ENCODE measurements at regions not wholly inside any gene's neighbourhood (a gene's known extent, or its start where the extent isn't known, plus 50 kb on each side); places are given as distances from the start of the nearest gene placed in this dataset.
"Not testable (repeated sequence)": the region's sequence is repeated elsewhere in the genome, so short reads cannot be mapped to it uniquely, and the experiment has no call there.

DNA sequence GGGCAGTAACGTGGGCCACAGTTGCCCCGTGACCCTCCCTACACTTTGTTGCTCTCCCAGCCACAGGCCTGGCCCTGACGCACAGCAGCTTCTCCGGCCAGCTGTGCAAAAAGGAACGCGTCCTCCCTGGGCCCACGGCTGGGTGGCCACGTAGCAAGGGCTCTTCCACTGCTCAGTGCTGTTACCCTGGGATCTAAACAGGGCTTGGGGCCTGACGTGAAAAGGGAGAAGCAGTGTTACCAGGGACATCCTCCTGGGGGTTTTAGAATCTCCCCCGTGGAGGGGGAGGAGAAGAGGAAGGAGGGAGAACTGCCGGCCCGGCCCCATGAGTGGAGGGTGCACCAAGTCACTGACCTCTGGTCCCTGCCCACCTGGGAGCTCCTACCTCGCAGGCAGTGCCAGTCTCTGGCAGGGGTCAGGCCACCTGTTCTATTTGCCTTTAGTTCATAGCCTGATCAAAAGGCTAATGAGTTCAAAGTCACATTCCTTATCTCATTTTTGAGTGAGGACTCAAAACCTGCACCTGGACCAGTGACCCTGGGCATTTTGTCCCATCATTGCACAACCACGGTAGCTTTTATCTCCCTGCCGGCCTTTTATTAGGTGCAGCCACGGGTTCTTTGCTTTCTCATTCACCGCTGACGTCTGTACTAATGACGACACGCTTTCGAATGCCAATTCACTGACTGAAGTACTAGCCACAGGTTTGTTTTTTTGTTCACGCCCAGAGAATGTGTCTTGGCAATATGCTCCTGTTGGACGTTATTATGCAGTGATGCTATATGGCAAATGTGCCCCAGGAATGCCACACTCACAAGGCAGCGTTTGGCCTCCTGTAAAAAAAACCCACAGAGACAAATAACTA, 4424.6 kb upstream of the TPTE start:
- not testable (repeated sequence) for DNase-seq

DNA sequence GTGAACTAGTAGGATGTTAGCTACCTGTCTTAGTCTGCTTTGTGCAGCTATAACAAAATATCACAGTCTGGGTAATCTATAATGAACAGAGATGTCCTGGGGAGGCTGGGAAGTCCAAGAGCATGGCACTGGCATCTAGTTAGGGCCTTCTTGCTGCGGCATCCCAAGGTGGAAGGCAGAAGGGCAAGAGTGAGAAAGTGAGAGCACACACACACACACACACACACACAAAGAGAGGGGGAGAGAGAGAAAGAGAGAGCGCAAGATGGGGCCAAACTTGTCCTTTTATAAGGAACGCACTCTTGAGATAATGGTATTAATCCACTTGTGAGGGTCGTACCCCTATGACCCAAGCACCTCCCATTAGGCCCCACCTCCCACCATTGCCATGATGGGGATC, 4423.6 kb upstream of the TPTE start:
- not testable (repeated sequence) for DNase-seq

DNA sequence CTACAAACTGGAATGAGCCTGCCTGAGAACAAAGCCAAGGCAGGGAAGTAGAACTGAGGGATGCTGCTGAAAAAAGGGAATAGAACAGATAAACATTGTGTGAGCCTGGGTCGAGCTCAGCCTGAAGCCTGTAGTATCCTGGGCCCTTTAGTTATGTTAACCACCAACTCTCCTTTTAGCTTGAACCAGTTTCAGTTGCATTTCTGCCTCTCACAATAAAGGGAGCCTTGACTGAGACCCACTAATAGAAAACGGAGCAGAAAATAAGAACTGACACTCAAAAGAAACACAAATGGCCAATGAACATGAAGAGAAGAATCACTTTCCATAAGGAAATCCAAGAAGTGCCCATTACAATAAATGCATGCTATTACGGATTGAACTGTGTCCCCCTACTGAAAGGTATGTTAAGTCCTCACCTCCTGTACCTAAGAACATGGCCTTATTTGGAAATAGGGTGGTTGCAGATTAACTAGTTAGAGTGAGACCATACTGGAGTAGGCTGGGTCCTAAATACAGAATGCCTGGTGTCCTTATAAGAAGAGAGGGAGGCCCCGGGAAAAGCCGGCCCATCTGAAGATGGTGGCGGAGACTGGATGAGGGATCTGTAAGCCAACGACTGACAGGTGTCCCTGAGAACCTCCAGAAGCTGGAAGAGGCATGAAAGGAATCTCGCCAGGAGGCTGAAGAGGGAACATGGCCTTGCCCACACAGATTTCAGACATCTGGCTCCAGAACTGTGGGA, 4423.0 kb upstream of the TPTE start:
- not testable (repeated sequence) for DNase-seq

DNA sequence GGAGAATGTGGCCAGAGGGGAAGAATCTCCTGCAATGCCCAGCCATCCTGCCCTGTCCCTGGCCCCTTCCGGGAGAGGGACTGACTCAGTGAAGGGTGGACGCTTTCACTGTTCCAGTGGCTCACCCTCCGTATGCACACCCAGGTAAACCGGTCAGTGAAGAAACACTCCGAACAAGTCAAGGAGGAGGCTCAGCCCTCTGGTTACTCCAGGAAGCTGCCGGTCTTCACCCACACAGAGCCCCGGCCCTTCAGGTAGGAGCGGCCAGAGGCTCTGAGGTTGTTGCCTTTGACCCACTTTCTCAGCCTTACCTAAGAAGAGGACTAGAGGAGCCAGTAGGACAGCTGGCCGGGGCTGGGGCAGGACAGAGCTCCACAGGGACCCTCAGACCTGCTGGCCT, 4419.8 kb upstream of the TPTE start:
- DNase-seq, result not testable (repeated sequence)

DNA sequence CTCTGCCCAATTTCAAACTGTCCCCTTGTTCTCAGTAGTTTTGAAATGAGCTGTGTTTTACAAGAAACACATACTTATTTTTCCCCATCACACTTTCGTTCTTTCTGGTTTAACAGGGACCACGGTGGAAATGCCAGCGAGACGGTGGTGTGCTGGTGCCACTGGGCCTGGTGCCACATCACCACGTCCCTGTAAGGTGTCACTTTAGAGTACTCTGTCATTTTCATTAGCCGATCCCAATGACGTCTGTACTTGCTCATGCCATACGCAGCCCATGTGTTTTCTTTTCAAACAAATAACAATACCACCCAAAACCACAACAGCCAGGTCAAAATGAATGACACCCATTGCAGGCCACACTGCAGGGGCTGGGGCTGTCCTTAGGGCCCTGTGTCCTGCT, 4416.8 kb upstream of the TPTE start:
- not testable (repeated sequence) for DNase-seq

DNA sequence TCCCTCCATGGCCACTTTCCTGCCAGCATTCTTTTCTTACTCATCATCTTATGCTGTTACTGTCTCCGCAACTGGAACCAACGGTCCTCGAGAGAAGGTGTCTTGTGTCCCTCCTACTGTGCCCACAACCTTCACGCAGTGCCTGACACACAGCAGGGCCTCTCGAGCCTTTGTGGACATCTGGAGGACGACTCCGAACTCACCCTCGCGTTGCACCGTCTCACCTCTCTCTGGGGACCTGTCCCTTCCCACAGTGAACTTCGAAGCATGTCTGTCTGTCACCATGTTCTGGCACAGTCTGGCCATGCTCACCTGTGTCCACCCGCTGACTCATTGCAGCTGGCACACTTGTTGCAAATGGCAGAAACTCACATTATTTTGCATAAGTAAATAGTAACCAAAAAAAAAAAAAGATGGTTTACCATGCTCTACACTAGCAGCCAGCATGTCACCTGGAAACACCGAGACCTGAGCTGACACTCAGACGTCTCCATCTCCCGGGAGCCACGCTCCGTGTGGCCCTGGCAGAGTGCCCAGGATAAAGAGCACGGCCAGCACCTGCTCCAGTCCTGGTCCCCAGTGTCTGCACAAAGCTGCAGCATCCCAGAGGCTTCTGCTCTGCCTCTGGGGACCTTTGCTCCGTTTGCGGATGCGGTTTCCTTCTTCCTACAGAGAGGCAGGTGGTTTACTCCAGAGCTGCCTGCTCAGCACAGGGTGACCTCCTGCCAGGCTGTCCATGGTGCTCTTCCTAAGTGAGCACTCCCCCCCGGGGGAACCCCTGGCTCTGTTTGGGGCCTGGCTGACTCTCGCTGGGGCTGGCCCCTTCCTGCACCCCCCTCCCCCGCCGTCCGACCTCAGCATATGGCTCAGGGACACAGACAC, 4414.5 kb upstream of the TPTE start:
- not testable (repeated sequence) for DNase-seq

DNA sequence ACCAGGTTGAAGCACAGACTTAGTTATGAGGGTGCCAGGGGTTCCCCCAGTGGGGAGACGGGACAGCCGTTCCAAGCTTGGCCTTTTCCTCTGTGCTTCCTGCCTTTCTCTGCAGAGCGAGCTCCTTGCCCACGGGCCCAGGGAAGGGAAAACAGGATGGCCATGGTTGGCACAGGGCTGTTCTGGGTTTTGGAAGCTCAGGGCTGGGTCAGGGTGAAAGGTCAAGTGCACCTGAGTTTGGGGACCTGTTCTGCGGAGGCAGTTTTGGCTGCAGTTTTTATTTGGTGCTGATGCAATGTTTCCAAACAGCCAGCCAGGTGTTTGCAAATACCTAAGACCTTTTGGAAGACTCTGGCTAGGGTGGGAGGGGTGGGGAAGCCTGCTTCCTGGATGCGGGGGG, 4412.5 kb upstream of the TPTE start:
- DNase-seq, result not testable (repeated sequence)

DNA sequence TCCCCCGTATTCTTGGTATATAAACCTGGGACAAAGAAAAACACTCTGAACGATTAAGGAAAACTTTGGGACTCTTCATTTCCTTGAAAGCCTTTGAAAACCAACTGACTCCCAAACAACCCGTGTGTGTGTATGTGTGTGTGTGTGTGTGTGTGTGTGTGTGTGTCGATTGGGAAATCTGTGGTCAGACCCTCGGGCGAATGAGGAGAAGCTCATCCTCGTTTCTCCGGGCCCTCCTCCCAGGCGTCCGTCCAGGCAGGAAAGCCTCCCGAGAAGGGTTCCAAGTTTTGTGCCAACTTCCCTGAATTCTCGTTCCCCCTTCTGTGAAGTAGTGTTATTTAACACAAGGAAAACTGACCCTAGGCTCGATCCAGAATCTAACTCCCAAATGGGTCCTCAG, 4411.6 kb upstream of the TPTE start:
- peak; percentile 3 for DNase-seq

DNA sequence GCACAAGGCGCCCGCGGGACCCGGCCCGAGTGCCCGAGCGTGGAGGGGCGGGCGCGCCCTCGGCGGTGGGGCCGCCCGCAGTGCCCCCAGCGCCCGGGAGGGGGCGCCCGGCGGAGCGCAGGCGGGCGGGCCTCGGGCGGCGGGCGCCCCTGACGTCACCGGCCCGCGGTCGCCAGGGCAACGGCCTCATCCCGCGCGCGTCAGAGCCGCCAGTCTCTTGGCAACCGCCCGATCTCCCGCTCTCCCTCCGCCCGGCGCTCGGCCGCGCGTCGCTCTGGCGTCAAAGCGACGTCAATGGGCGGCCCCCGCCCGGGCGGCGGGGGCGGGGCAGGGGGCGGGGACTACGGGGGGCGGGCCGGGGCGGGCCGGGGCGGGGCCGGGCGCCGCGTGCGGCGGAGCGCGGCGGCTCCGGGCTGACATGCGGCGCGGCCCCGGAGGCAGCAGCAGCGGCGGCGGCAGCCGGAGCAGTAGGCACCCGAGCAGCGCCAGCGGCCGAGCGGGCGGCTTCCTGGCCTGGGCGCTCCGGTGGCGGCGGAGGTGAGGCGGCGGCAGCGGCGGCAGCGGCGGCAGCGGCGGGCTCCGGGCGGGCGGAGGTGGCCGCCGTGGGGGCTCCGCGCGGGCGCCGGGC, 4410.6 kb upstream of the TPTE start:
- DNase-seq, result not testable (repeated sequence)

DNA sequence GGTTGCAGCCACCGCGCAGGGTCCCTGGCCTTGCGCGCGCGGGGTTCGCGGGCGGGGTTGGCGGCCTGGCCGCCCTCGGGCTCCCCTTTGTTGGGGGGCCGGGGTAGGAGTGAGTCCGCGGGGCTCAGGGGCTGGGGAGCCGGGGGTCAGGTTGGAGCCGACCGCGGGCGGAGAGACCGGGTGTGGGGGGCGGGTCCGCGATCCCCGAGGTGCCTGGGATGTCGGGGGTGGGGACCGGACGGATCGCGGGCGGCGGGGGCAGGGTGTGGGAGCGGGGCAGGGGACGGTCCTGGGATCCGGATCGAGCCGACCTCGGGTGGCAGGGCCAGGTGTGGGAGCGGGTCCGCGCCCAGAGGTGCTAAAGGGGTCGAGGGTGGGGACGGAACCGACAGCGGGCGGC, 4410.0 kb upstream of the TPTE start:
- not testable (repeated sequence) for DNase-seq

DNA sequence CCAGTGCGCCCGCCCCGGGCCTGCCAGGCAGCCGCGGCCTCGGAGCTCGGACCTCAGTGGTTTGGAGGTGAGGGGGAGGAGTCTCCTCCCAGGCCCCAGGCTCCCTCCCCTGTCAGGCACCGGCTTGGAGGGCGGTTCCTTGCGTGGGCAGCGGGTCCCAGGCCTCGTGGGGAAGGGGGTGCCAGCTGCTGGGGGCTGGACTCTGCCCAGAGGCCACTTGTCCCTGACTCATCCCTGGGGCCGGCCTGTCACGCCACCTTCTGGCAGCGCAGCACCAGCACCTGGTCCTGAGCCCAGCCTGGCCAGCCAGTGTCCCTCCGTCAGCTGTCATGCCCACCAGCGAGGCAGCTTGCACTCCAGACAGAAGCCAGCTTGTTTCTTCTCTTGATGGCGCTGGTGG, 4403.0 kb upstream of the TPTE start:
- DNase-seq, result not testable (repeated sequence)

DNA sequence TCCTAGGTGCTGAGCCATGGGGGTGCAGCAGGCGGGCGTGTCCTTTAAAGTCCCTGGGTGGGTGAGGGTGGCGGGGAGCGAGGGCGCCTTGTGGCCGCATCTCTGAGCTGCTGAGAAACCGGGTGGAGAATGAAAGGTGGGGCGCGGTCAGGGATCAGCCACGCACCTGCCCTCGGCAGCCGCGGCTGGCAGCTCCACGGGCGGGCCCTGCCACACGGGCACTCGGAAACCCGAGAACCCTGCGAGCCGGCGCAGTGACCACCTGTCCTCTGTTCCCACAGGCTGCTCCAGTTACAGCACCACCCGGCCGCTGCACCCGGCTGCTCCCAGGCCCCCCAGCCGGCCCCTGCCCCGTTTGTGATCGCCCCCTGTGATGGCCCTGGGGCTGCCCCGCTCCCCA, 4400.5 kb upstream of the TPTE start:
- not testable (repeated sequence) for DNase-seq

DNA sequence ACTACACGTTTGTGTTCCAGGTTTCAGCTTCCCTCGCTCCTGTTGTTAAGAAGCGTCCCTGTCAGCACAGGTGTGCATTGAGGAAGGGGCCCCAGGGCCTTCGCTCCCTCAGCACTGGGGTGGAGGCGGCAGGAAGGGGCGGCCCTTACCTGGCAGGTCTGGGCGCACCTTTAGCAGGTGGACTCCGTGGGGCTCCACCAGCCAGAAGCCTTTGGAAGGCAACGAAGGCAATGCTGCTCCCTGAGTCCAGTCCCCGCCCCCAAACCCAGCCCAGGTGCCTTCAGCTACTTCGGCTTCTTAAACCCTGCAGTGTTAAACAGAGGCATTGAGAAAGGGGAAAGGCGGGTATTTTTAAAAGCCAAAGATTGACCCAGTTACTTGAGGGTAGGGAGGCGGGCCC, 4398.8 kb upstream of the TPTE start:
- not testable (repeated sequence) for DNase-seq

DNA sequence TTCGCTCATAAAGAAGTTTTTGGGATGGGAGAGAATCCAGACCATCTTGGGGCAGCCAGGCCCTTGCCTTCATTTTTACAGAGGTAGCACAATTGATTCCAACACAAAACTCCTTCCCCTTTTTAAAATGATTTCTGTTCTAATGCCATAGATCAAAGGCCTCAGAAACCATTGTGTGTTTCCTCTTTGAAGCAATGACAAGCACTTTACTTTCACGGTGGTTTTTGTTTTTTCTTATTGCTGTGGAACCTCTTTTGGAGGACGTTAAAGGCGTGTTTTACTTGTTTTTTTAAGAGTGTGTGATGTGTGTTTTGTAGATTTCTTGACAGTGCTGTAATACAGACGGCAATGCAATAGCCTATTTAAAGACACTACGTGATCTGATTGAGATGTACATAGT, 4398.2 kb upstream of the TPTE start:
- DNase-seq, result not testable (repeated sequence)

DNA sequence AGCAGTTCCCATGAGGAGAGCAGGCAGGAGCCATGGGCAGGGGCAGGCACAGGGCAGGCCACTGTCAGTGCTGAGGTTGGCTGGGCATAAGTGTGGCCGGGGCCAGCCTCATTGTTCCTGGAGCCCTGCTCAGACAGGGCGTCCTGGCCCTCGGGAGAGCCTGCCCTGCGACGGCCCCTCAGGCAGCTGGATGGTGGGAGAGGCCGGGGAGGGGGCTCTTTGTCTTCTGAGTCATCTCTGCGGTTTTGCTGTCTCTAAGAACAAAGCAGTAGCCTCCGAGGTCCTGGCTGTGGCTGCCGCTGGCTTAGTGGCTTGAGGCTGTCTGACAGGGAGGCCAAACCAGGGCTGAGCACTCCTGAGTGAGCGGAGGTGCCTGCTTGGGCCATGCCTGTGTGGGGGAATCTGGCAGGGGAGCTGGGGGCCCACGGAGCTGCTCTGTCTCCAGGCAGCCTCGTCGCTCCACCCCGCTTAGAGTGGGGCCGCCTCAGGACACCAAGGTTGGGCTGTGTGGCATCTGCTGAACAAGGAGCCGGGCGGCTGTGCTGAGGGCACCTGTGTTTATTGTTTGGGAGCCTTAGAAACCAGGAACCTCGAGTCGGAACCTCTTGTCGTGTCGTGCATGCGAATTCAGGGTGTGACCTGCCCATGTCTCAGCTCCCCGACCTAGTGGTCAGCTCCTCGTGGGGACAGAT, 4395.7 kb upstream of the TPTE start:
- peak; percentile 17 for DNase-seq

DNA sequence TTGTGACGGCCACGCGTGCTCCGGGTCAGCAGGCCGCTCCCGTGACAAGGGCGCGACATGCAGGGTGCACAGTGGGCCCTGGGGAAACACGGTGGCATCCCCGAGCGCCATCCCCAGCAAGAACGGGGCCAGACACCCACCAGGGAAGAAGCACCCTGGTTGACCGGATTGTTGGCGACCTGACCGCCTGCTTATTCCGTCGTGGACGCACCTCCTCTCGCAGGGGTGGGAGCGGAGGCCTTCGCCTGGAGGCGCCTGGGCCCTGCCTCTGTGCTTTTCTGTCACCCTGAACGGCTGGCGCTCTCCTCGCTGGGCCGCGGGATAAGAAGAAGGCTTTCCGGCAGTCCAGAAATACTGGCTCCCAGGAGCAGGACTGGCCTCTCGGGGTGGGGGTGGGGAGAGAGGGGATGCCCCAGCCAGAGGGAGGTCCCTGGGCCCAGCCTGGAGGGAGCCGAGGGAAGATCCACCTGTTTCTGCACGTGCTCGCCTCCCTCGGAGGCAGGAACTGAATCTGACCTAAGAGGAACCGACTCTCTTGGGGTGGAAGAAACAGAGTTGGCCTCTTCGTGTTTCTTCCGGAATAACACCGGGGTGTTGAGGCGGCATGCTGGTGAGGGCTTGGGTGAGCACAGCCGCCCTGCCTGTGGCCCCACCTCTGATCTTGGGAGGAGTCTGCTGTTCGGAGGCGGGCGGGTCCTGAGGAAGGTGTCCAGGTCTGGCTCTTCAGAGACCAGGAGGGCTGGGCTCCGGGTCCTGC, 4394.2 kb upstream of the TPTE start:
- not testable (repeated sequence) for DNase-seq

DNA sequence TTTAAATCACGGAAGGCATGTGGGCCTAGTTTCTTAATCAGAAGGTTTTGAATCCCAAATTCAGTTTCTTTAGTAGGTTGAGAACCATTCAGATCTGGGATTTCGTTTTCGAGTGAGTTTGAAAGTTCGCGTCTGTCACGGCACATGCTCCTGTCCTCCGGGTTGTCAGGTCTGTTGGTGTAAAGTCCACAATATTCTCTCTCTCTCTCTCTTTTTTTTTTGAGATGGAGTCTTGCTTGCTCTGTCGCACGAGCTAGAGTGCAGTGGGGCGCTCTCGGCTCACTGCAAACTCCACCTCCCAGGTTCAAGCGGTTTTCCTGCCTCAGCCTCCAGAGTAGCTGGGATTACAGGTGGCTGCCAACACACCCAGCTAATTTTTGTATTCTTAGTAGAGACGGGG, 4390.6 kb upstream of the TPTE start:
- DNase-seq, result not testable (repeated sequence)

DNA sequence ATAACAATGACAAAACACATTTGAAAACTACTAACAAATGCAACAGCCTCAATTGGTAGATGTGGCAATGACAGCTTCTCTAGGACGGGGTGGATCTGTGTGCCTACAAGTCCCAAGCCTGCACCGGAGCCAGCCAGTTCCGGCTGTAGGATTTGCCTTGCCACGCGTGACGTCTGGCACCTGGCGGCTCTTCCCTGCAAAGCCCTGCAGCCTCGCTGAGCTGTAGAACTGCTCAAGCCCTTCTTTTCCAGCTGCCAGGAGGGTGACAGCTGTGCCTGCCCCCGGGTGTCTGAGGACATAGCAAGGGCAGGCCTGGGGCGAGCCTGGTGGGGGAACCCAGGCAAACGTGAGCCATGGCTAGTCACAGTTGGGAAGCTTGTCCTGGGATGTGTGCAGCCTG, 4388.0 kb upstream of the TPTE start:
- DNase-seq, result not testable (repeated sequence)

DNA sequence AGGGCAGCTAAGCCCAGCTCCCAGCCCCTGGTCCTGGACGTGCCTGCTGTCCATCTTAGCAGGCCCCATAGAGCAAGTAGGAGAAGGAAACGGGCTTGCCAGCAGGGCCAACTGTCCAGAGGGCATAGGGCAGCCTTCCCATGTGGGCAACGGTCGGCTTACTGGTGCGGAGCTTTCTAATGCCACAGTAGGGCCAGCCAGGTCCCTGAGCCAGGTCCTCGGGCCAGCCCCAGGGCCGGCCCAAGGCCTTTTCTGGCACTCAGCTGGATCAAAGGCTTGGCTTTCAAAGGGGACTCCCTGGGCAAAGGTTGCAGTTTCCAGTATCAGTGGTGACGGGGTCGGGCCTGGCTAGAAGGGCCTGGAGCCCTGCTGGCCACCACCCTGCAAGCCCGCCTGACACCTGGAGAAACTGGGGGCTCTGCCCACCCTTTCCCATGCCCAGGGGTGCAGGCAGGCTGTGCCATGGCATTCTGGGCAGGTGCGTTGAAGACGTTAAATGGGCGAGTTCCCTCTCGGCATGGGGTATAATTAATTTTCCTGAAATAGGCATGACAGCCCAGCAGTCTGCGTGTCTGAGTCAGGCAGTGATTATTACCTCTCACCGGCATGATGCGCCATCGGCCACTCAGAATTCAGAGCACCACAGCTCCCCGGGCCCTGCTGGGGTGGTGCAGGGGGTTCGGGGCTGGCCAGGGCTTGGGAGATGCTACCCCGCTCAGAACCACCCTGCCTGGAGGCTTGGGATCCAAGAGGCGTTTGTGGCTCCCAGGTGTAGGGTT, 4387.3 kb upstream of the TPTE start:
- DNase-seq, result not testable (repeated sequence)

DNA sequence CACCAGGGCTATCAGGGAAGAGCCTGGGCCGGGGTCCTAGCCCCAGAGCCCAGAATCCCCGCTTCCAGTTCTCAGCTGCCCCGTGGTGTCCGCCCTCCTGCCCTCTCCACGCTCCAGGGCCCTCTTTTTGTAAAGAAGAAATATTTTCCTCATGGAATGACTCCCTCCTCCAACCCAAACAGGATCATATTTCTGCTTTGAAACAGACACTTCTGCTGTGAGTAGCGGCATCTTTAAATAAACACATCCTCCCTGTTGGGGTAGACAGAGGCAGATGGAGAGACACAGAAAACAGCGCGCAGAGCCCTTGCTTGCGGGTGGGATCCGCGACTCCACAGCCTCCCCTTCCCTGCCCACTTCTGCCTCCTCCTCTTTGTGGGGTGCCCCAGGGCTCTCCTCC, 4384.7 kb upstream of the TPTE start:
- DNase-seq, result not testable (repeated sequence)
